AG09319 (cell line): ENCODE measurements at regions not wholly inside any gene's neighbourhood (a gene's known extent, or its start where the extent isn't known, plus 50 kb on each side); places are given as distances from the start of the nearest gene placed in this dataset.
"Not testable (repeated sequence)": the region's sequence is repeated elsewhere in the genome, so short reads cannot be mapped to it uniquely, and the experiment has no call there.

Source experiments
- DNase-seq: peaks from one replicate; pipeline ENCODE4 v3.0.0-alpha.2; 2010; ENCODE audit warnings: low read depth; ENCODE audit errors: extremely low read depth
- CTCF ChIP-seq: IDR thresholded peaks from 2 replicates; pipeline ENCODE4 v1.5.1; 2011; ENCODE audit warnings: low read depth, mild to moderate bottlenecking, inconsistent platforms, low read length, moderate library complexity

GRCh38 chr5:120174089-120174488 lies 290.0 kb upstream of the PRR16 start:
- DNase-seq, result no peak
- no peak for TF ChIP-seq CTCF

GRCh38 chr5:120181238-120181637 lies 282.9 kb upstream of the PRR16 start:
- not testable (repeated sequence) for DNase-seq

GRCh38 chr5:120194650-120195049 lies 269.4 kb upstream of the PRR16 start:
- DNase-seq, result not testable (repeated sequence)

GRCh38 chr5:120199559-120199958 lies 264.5 kb upstream of the PRR16 start:
- no peak for DNase-seq
- no peak for TF ChIP-seq CTCF

- DNase-seq, result no peak
- no peak for TF ChIP-seq CTCF
These were observed 257.0 kb upstream of the PRR16 start for GRCh38 chr5:120207129-120207528.

GRCh38 chr5:120217001-120217400 lies 247.1 kb upstream of the PRR16 start:
- TF ChIP-seq CTCF, result no peak

GRCh38 chr5:120219988-120220387 lies 244.1 kb upstream of the PRR16 start:
- TF ChIP-seq CTCF, result no peak
- no peak for DNase-seq

More at GRCh38 chr5:120217001-120217400, 247.1 kb upstream of the PRR16 start:
- DNase-seq, result no peak

- no peak for DNase-seq
- TF ChIP-seq CTCF, result no peak
These were observed 238.6 kb upstream of the PRR16 start for GRCh38 chr5:120225524-120225923.
